ENCODE measurements at regions not wholly inside any gene's neighbourhood (a gene's known extent, or its start where the extent isn't known, plus 50 kb on each side); places are given as distances from the start of the nearest gene placed in this dataset.
"Not testable (repeated sequence)": the region's sequence is repeated elsewhere in the genome, so short reads cannot be mapped to it uniquely, and the experiment has no call there.

GRCh38 chr2:238711346-238711745, 136.5 kb upstream of the TWIST2 start:
- Mint-ChIP-seq H3K4me1 (peaks cover 0 to 1% (median 0%) of the 10 kb centered on the region in 3 donors), H3K27me3 (peaks cover 12% of the 10 kb centered on the region), H3K9me3 (peaks cover 0 to 2% (median 0%) of the 10 kb centered on the region in 3 donors), H3K27ac (no peak overlapping the region), H3K36me3 (no peaks in the 10 kb centered on the region), H3K4me3 (no peak overlapping the region)

- Mint-ChIP-seq H3K9me3 (peaks cover 0 to 2% (median 0%) of the 10 kb centered on the region in 3 donors), H3K27ac (no peak overlapping the region), H3K27me3 (peaks cover 18% of the 10 kb centered on the region), H3K4me3 (no peak overlapping the region), H3K36me3 (no peaks in the 10 kb centered on the region), H3K4me1 (peaks cover 0 to 1% (median 0%) of the 10 kb centered on the region in 3 donors)
Observed at GRCh38 chr2:238712011-238712410, 135.9 kb upstream of the TWIST2 start.

- H3K36me3 Mint-ChIP-seq = no peaks in the 10 kb centered on the region
- H3K9me3 Mint-ChIP-seq = peaks cover 0 to 4% (median 0%) of the 10 kb centered on the region in 3 donors
- H3K27ac Mint-ChIP-seq = no peak overlapping the region
- H3K4me1 Mint-ChIP-seq = peaks cover 0 to 1% (median 0%) of the 10 kb centered on the region in 3 donors
- peaks cover 20% of the 10 kb centered on the region for H3K27me3 Mint-ChIP-seq
- H3K4me3 Mint-ChIP-seq = no peak overlapping the region
Observed at GRCh38 chr2:238713198-238713826, 134.6 kb upstream of the TWIST2 start.

- Mint-ChIP-seq H3K27ac (no peak overlapping the region), H3K4me3 (no peak overlapping the region), H3K9me3 (peaks cover 0 to 4% (median 0%) of the 10 kb centered on the region in 3 donors)
Observed at GRCh38 chr2:238714038-238714528, 133.8 kb upstream of the TWIST2 start.

GRCh38 chr2:238716171-238716570, 131.7 kb upstream of the TWIST2 start:
- Mint-ChIP-seq H3K27ac (no peak overlapping the region), H3K36me3 (no peaks in the 10 kb centered on the region), H3K4me1 (no peaks in the 10 kb centered on the region), H3K27me3 (peaks cover 18% of the 10 kb centered on the region), H3K9me3 (peaks cover 0 to 4% (median 0%) of the 10 kb centered on the region in 3 donors), H3K4me3 (no peak overlapping the region)

More at GRCh38 chr2:238714038-238714528, 133.8 kb upstream of the TWIST2 start:
- no peaks in the 10 kb centered on the region for H3K4me1 Mint-ChIP-seq
- peaks cover 20% of the 10 kb centered on the region for H3K27me3 Mint-ChIP-seq
- no peaks in the 10 kb centered on the region for H3K36me3 Mint-ChIP-seq

- Mint-ChIP-seq H3K4me1 (no peaks in the 10 kb centered on the region), H3K27ac (no peak overlapping the region), H3K4me3 (no peak overlapping the region), H3K36me3 (no peaks in the 10 kb centered on the region), H3K27me3 (peaks cover 18% of the 10 kb centered on the region), H3K9me3 (peaks cover 0 to 4% (median 0%) of the 10 kb centered on the region in 3 donors)
Observed at GRCh38 chr2:238716585-238716984, 131.3 kb upstream of the TWIST2 start.

GRCh38 chr2:238717084-238717483, 130.8 kb upstream of the TWIST2 start:
- H3K4me1 Mint-ChIP-seq = no peaks in the 10 kb centered on the region
- peaks cover 0 to 2% (median 0%) of the 10 kb centered on the region in 3 donors for H3K9me3 Mint-ChIP-seq
- H3K27ac Mint-ChIP-seq = no peak overlapping the region
- no peaks in the 10 kb centered on the region for H3K36me3 Mint-ChIP-seq
- H3K27me3 Mint-ChIP-seq = peaks cover 13% of the 10 kb centered on the region
- no peak overlapping the region for H3K4me3 Mint-ChIP-seq

- peaks cover 11% of the 10 kb centered on the region for H3K27me3 Mint-ChIP-seq
- no peak overlapping the region for H3K27ac Mint-ChIP-seq
- no peaks in the 10 kb centered on the region for H3K4me1 Mint-ChIP-seq
- H3K4me3 Mint-ChIP-seq = no peak overlapping the region
- peaks cover 0 to 6% (median 1%) of the 10 kb centered on the region in 3 donors for H3K9me3 Mint-ChIP-seq
- peaks cover 2% of the 10 kb centered on the region for H3K36me3 Mint-ChIP-seq
Observed at GRCh38 chr2:238719641-238720040, 128.2 kb upstream of the TWIST2 start.

- no peaks in the 10 kb centered on the region for H3K4me1 Mint-ChIP-seq
- peaks cover 2% of the 10 kb centered on the region for H3K36me3 Mint-ChIP-seq
- H3K9me3 Mint-ChIP-seq = peaks cover 0 to 11% (median 3%) of the 10 kb centered on the region in 3 donors
- H3K4me3 Mint-ChIP-seq = no peak overlapping the region
- H3K27me3 Mint-ChIP-seq = peaks cover 11% of the 10 kb centered on the region
- no peak overlapping the region for H3K27ac Mint-ChIP-seq
Observed at GRCh38 chr2:238720232-238720672, 127.6 kb upstream of the TWIST2 start.

- Mint-ChIP-seq H3K4me1 (no peaks in the 10 kb centered on the region), H3K4me3 (no peak overlapping the region), H3K9me3 (peaks cover 0 to 14% (median 5%) of the 10 kb centered on the region in 3 donors), H3K27me3 (peaks cover 4% of the 10 kb centered on the region), H3K36me3 (peaks cover 2% of the 10 kb centered on the region), H3K27ac (no peak overlapping the region)
Observed at GRCh38 chr2:238722181-238722580, 125.7 kb upstream of the TWIST2 start.

GRCh38 chr2:238722883-238723282, 125.0 kb upstream of the TWIST2 start:
- Mint-ChIP-seq H3K4me1 (no peaks in the 10 kb centered on the region), H3K9me3 (peaks cover 0 to 14% (median 5%) of the 10 kb centered on the region in 3 donors), H3K36me3 (peaks cover 2% of the 10 kb centered on the region), H3K27me3 (peaks cover 5% of the 10 kb centered on the region), H3K4me3 (no peak overlapping the region), H3K27ac (no peak overlapping the region)

GRCh38 chr2:238723740-238724320, 124.1 kb upstream of the TWIST2 start:
- H3K4me1 Mint-ChIP-seq, H3K27me3 Mint-ChIP-seq, H3K4me3 Mint-ChIP-seq, H3K27ac Mint-ChIP-seq, H3K36me3 Mint-ChIP-seq: not testable (repeated sequence)
- H3K9me3 Mint-ChIP-seq = peaks cover 0 to 14% (median 5%) of the 10 kb centered on the region in 3 donors

GRCh38 chr2:238724728-238725127, 123.2 kb upstream of the TWIST2 start:
- Mint-ChIP-seq H3K4me1 (no peaks in the 10 kb centered on the region), H3K9me3 (peaks cover 0 to 14% (median 5%) of the 10 kb centered on the region in 3 donors), H3K4me3 (peak overlapping the region in 1 of 4 donors; percentile 41), H3K27ac (no peak overlapping the region), H3K27me3 (peaks cover 5% of the 10 kb centered on the region), H3K36me3 (peaks cover 2% of the 10 kb centered on the region)

- no peak overlapping the region for H3K27ac Mint-ChIP-seq
- H3K4me1 Mint-ChIP-seq = no peaks in the 10 kb centered on the region
- no peak overlapping the region for H3K4me3 Mint-ChIP-seq
- H3K9me3 Mint-ChIP-seq = peaks cover 0 to 14% (median 5%) of the 10 kb centered on the region in 3 donors
- H3K36me3 Mint-ChIP-seq = peaks cover 2% of the 10 kb centered on the region
- peaks cover 5% of the 10 kb centered on the region for H3K27me3 Mint-ChIP-seq
Observed at GRCh38 chr2:238725298-238725697, 122.6 kb upstream of the TWIST2 start.

GRCh38 chr2:238726670-238727584, 121.0 kb upstream of the TWIST2 start:
- Mint-ChIP-seq H3K4me3 (no peak overlapping the region), H3K4me1 (peaks cover 0 to 1% (median 0%) of the 10 kb centered on the region in 3 donors), H3K27me3 (peaks cover 8% of the 10 kb centered on the region), H3K9me3 (peaks cover 4 to 14% (median 8%) of the 10 kb centered on the region in 3 donors), H3K36me3 (peaks cover 2% of the 10 kb centered on the region), H3K27ac (no peak overlapping the region)

Data from IgD-negative memory B cell (primary cell).